B cell (primary cell): ENCODE measurements at regions not wholly inside any gene's neighbourhood (a gene's known extent, or its start where the extent isn't known, plus 50 kb on each side); places are given as distances from the start of the nearest gene placed in this dataset.

ENCODE experiments used
- ATAC-seq: fragments of 200-7000 bp; cut with Tn5 transposase; one replicate; pipeline ENCODE4 v1.10.0; 2021; ENCODE audit warnings: low read depth, mild to moderate bottlenecking, moderate number of reproducible peaks, moderate library complexity
- CTCF ChIA-PET: fragments of 350-600 bp; sonication (Branson Sonifier 250); formaldehyde crosslinking; loops from one replicate; lab custom pipeline; 2021; ENCODE audit warnings: antibody characterized with exemption, inconsistent platforms; lab: Charles Lee
- POLR2A ChIA-PET: fragments of 350-600 bp; sonication (Branson Sonifier 250); formaldehyde crosslinking; loops from one replicate; lab custom pipeline; 2021; ENCODE audit warnings: antibody characterized with exemption; lab: Charles Lee
- DNase-seq: peaks from one replicate; pipeline ENCODE4 v3.0.0; 2013
- H2AFZ ChIP-seq: 2 replicates; pipeline ENCODE4 v1.6.1; 2012; ENCODE audit warnings: mild to moderate bottlenecking, low read depth, low read length; ENCODE audit not compliant: insufficient read depth, poor library complexity, severe bottlenecking
- H3K27ac ChIP-seq, 2 donors: 1 replicate in 1 of 2; 2 replicates in 1 of 2; pipeline ENCODE4 v1.5.1; 2012 to 2013; ENCODE audit warnings: low read length in 2 of 2, mild to moderate bottlenecking in 2 of 2, moderate library complexity in 1 of 2
- H3K27me3 ChIP-seq, 4 experiments: fragments of 200-600 bp in 1 of 4; sonication (generic) in 1 of 4; replicated peaks in 1 of 4; 1 replicate in 2 of 4; 2 replicates in 2 of 4; pipeline versions ENCODE4 v1.6.1 to v1.7.0; 2013 to 2016; ENCODE audit warnings: low read length in 3 of 4, mild to moderate bottlenecking in 2 of 4, mixed read lengths in 1 of 4, moderate library complexity in 1 of 4; ENCODE audit not compliant: insufficient read depth in 4 of 4, control insufficient read depth in 3 of 4; ENCODE audit errors: control extremely low read depth in 1 of 4
- H3K36me3 ChIP-seq, 2 experiments: replicated peaks in 1 of 2; 1 replicate in 1 of 2; 2 replicates in 1 of 2; pipeline versions ENCODE4 v1.6.1 to v1.7.1; 2013; ENCODE audit warnings: low read length in 1 of 2; ENCODE audit not compliant: insufficient read depth in 2 of 2, control insufficient read depth in 1 of 2; ENCODE audit errors: control extremely low read depth in 1 of 2, extremely low read depth in 1 of 2
- H3K4me1 ChIP-seq, 2 donors: fragments of 200-600 bp in 1 of 2; sonication (generic) in 1 of 2; 1 replicate in 1 of 2; 2 replicates in 1 of 2; pipeline versions ENCODE4 v1.5.1 to v1.6.1; 2013 to 2017; ENCODE audit warnings: low read length in 2 of 2; ENCODE audit not compliant: control insufficient read depth in 2 of 2, insufficient read depth in 2 of 2
- H3K4me2 ChIP-seq: replicated peaks from 2 replicates; pipeline ENCODE3; 2012; ENCODE audit warnings: mild to moderate bottlenecking, low read depth, low read length; ENCODE audit not compliant: poor library complexity, severe bottlenecking
- H3K4me3 ChIP-seq, 5 experiments: fragments of 200-600 bp in 1 of 5; sonication (generic) in 1 of 5; 1 replicate in 3 of 5; 2 replicates in 2 of 5; pipeline versions ENCODE4 v1.5.1 to v1.7.0; 2011 to 2016; ENCODE audit warnings: low read length in 4 of 5, mild to moderate bottlenecking in 4 of 5, low read depth in 2 of 5, control low read depth in 1 of 5, moderate library complexity in 1 of 5; ENCODE audit not compliant: insufficient read depth in 1 of 5; ENCODE audit errors: control extremely low read depth in 1 of 5, extremely low read depth in 1 of 5
- H3K79me2 ChIP-seq: fragments of 200-600 bp; sonication (generic); one replicate; pipeline ENCODE4 v1.6.0; 2016; ENCODE audit warnings: low read length; ENCODE audit not compliant: control insufficient read depth, insufficient read depth
- H3K9ac ChIP-seq: fragments of 200-600 bp; sonication (generic); 2 replicates; pipeline ENCODE4 v1.6.1; 2017; ENCODE audit warnings: mild to moderate bottlenecking, low read length, moderate library complexity
- H3K9me3 ChIP-seq, 3 donors: one replicate each; pipeline versions ENCODE4 v1.6.1 to v1.7.1; 2013; ENCODE audit warnings: low read length in 2 of 3; ENCODE audit not compliant: control insufficient read depth in 2 of 3, insufficient read depth in 1 of 3; ENCODE audit errors: control extremely low read depth in 1 of 3
- H4K20me1 ChIP-seq: 2 replicates; pipeline ENCODE4 v1.6.0; 2012; ENCODE audit warnings: mild to moderate bottlenecking, low read length; ENCODE audit not compliant: insufficient read depth, control insufficient read depth, poor library complexity, severe bottlenecking
- H3K27ac Mint-ChIP-seq: one replicate; pipeline ENCODE4 v1.8.0; 2021; ENCODE audit warnings: mixed read lengths
- H3K27me3 Mint-ChIP-seq: one replicate; pipeline ENCODE4 v1.8.0; 2021; ENCODE audit warnings: mixed read lengths
- H3K4me1 Mint-ChIP-seq: one replicate; pipeline ENCODE4 v1.8.0; 2021; ENCODE audit warnings: mixed read lengths
- H3K4me3 Mint-ChIP-seq: one replicate; pipeline ENCODE4 v1.8.0; 2021; ENCODE audit warnings: mixed read lengths
- H3K9me3 Mint-ChIP-seq: one replicate; pipeline ENCODE4 v1.8.0; 2022; ENCODE audit warnings: mixed read lengths; ENCODE audit not compliant: insufficient read depth
- EZH2 ChIP-seq: IDR thresholded peaks from 2 replicates; pipeline ENCODE4 v1.6.1; 2012; ENCODE audit warnings: borderline replicate concordance, low read depth, mild to moderate bottlenecking, moderate library complexity, low read length; ENCODE audit not compliant: insufficient read depth, poor library complexity, severe bottlenecking
- whole genome bisulfite sequencing: methylation state at CpG from one replicate; pipeline ENCODE4 v1.1.5; 2013; ENCODE audit warnings: missing lambda C conversion rate; ENCODE audit not compliant: insufficient coverage; 5-methylcytosine and 5-hydroxymethylcytosine counted together
- intact Hi-C: fragments of 100-400 bp; cut with micrococcal nuclease; formaldehyde crosslinking; loops from one replicate; pipeline ENCODE4 v1.10.0; 2022
- TF ChIP-seq, protein P1 (sequence below): fragments of 200-600 bp; IDR thresholded peaks from one replicate; pipeline ENCODE4 v1.8.0; 2022; ENCODE audit warnings: antibody characterized with exemption, mild to moderate bottlenecking

DNA sequence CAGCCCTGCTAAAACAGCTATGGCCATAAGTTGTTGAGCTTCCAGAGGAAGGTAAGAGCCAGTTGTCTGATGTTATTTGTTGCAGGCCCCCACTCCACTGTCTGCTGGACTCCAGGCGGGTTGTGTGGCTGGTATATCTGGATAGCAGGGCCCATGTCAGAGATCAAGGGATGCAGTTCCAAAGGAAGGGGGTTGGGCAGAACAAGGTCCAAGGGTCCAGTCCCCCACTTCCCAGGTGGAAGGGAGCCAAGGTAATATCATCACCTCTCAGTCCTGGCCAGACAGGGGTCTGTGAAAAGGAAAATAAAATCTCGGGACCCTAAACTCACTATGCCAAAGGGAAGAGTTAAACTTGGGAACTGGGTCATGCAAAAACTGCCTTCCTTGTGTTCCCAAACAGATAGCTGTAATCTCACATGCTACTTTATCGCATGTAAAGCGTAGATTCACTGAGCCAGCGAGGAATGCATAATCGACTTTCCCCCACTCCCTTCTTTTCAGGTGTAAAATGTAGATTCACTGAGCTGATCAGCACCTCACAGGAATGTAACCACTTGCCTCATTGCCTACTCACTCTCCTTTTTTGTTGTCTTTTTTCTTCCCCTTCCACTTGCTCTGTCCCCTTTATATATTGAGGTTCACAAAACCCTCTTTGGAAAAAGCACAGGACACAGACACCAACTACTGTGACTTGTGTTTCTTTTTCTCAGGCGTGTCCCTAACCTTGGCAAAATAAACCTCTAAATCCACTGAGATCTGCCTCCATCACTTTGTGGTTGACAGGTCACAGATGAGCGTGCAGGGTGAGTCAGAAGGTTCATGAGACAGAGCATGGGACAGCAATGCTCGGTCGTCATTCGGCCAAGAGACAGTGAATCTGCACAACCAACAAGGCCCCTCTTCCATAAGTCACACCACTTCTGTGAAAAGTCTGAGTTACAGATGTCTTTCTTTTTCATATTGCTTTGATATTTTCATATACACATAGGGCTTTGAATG lies 255.3 kb upstream of the SIX2 start:
- ATAC-seq (no peak), DNase-seq (no peak)
- WGBS = 88% methylated on average over 6 of the region's 11 CpGs
- Histone ChIP-seq H4K20me1 (no peaks in the 10 kb centered on the region), H3K27ac (no peak overlapping the region), H2AFZ (no peak overlapping the region), H3K9ac (no peak overlapping the region), H3K36me3 (no peaks in the 10 kb centered on the region), H3K4me3 (no peak overlapping the region), H3K4me1 (peaks cover 0 to 6% of the 10 kb centered on the region in 2 donors), H3K9me3 (no peaks in the 10 kb centered on the region), H3K27me3 (peaks cover 0 to 4% (median 0%) of the 10 kb centered on the region in 4 experiments), H3K79me2 (no peaks in the 10 kb centered on the region), H3K4me2 (no peak overlapping the region)
- TF ChIP-seq, protein P1, sequence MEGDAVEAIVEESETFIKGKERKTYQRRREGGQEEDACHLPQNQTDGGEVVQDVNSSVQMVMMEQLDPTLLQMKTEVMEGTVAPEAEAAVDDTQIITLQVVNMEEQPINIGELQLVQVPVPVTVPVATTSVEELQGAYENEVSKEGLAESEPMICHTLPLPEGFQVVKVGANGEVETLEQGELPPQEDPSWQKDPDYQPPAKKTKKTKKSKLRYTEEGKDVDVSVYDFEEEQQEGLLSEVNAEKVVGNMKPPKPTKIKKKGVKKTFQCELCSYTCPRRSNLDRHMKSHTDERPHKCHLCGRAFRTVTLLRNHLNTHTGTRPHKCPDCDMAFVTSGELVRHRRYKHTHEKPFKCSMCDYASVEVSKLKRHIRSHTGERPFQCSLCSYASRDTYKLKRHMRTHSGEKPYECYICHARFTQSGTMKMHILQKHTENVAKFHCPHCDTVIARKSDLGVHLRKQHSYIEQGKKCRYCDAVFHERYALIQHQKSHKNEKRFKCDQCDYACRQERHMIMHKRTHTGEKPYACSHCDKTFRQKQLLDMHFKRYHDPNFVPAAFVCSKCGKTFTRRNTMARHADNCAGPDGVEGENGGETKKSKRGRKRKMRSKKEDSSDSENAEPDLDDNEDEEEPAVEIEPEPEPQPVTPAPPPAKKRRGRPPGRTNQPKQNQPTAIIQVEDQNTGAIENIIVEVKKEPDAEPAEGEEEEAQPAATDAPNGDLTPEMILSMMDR = no peak
- TF ChIP-seq EZH2 = no peak
- intact Hi-C loops = no loop called here
- Mint-ChIP-seq H3K4me3 (no peak overlapping the region), H3K9me3 (no peaks in the 10 kb centered on the region), H3K27ac (no peak overlapping the region), H3K27me3 (peaks cover 42% of the 10 kb centered on the region), H3K4me1 (peaks cover 5% of the 10 kb centered on the region)
- POLR2A ChIA-PET = no interaction called here
- CTCF ChIA-PET = no interaction called here

DNA sequence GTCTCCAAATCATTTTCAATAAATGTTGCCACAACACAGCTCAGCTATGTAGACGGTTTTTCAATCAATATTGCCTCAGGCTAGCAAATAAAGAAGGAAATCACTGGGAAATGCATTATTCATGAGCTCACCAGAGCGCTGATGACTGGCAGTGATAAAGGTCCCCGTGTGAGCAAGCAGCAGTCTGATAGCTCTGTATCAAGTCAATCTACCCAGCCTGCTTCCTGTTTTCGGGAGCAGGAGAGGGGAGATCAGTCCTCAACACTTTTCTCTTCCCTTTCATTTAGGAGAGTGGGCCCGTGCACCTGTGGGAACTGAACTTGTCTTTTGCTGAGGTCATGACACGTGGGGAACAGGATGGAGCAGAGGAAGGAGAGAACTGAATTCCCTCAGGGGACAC lies 253.9 kb upstream of the SIX2 start:
- H3K4me1 Mint-ChIP-seq = peaks cover 5% of the 10 kb centered on the region
- 22% methylated on average over 1 of the region's 6 CpGs for WGBS
- H2AFZ ChIP-seq = no peak overlapping the region
- H4K20me1 ChIP-seq = no peaks in the 10 kb centered on the region
- no peaks in the 10 kb centered on the region for H3K79me2 ChIP-seq
- H3K4me1 ChIP-seq = peaks cover 0 to 6% of the 10 kb centered on the region in 2 donors
- TF ChIP-seq EZH2 = no peak
- TF ChIP-seq, protein P1 = no peak
- H3K4me3 ChIP-seq = no peak overlapping the region
- no peak overlapping the region for H3K27ac Mint-ChIP-seq
- no peak overlapping the region for H3K4me3 Mint-ChIP-seq
- no peak for ATAC-seq
- no peaks in the 10 kb centered on the region for H3K9me3 Mint-ChIP-seq
- no peaks in the 10 kb centered on the region for H3K36me3 ChIP-seq
- H3K9me3 ChIP-seq = no peaks in the 10 kb centered on the region
- ChIA-PET CTCF (no interaction called here), POLR2A (no interaction called here)
- DNase-seq = no peak
- peaks cover 0 to 4% (median 0%) of the 10 kb centered on the region in 4 experiments for H3K27me3 ChIP-seq
- no peak overlapping the region for H3K27ac ChIP-seq
- peaks cover 36% of the 10 kb centered on the region for H3K27me3 Mint-ChIP-seq
- H3K4me2 ChIP-seq = no peak overlapping the region
- intact Hi-C loops = no loop called here
- no peak overlapping the region for H3K9ac ChIP-seq
